ENCODE measurements at regions not wholly inside any gene's neighbourhood (a gene's known extent, or its start where the extent isn't known, plus 50 kb on each side); places are given as distances from the start of the nearest gene placed in this dataset.

- H2BK5ac ChIP-seq (ENCODE audit: low read length), result no peak overlapping the region
- no peaks in the 10 kb centered on the region for H3K4me1 ChIP-seq (ENCODE audit: control insufficient read depth, low read depth, low read length)
- H3K9ac ChIP-seq (ENCODE audit: low read length), result no peak overlapping the region
- no peak overlapping the region for H3K4me3 ChIP-seq (ENCODE audit: low read length)
- no peaks in the 10 kb centered on the region for H3K79me2 ChIP-seq (ENCODE audit: control insufficient read depth, insufficient read depth, low read length)
- H3K4me2 ChIP-seq (ENCODE audit: low read length), result no peak overlapping the region
- no peaks in the 10 kb centered on the region for H3K27me3 ChIP-seq (ENCODE audit: insufficient read depth, low read length, poor library complexity)
- no peak overlapping the region for H3K18ac ChIP-seq (ENCODE audit: low read length)
- no peak for DNase-seq
- no peak overlapping the region for H3K4ac ChIP-seq (ENCODE audit: low read depth, low read length)
- H3K56ac ChIP-seq (ENCODE audit: low read length), result no peak overlapping the region
- no peak overlapping the region for H2BK120ac ChIP-seq (ENCODE audit: low read depth, low read length)
- H3K79me1 ChIP-seq (ENCODE audit: low read length), result no peaks in the 10 kb centered on the region
- H2BK15ac ChIP-seq (replicated peaks; ENCODE audit: low read depth), result no peak overlapping the region
- no peak overlapping the region for H3K27ac ChIP-seq (ENCODE audit: low read depth, low read length)
- WGBS (ENCODE audit: extremely low coverage, insufficient coverage, low lambda C conversion rate), result no CpG with 5 or more reads among the region's 1 CpG
- no peak overlapping the region for H4K5ac ChIP-seq (ENCODE audit: low read length)
- H3K36me3 ChIP-seq (ENCODE audit: control insufficient read depth, insufficient read depth, low read length), result no peaks in the 10 kb centered on the region
- H2AK5ac ChIP-seq (ENCODE audit: low read length), result no peak overlapping the region
- no peak overlapping the region for H4K8ac ChIP-seq (ENCODE audit: low read depth, low read length)
- H3K23ac ChIP-seq (ENCODE audit: low read length), result no peak overlapping the region
These were observed 142.6 kb upstream of the BLID start for GRCh38 chr11:122258446-122259194.

- H3K79me1 ChIP-seq (ENCODE audit: low read length), result no peaks in the 10 kb centered on the region
- no peak overlapping the region for H2AK5ac ChIP-seq (ENCODE audit: low read length)
- H4K8ac ChIP-seq (ENCODE audit: low read depth, low read length), result no peak overlapping the region
- no peak overlapping the region for H3K4me2 ChIP-seq (ENCODE audit: low read length)
- no CpG with 5 or more reads among the region's 4 CpGs for WGBS (ENCODE audit: extremely low coverage, insufficient coverage, low lambda C conversion rate)
- H3K36me3 ChIP-seq (ENCODE audit: control insufficient read depth, insufficient read depth, low read length), result no peaks in the 10 kb centered on the region
- H4K5ac ChIP-seq (ENCODE audit: low read length), result no peak overlapping the region
- no peak overlapping the region for H2BK15ac ChIP-seq (replicated peaks; ENCODE audit: low read depth)
- no peak overlapping the region for H3K27ac ChIP-seq (ENCODE audit: low read depth, low read length)
- H3K4me3 ChIP-seq (ENCODE audit: low read length), result no peak overlapping the region
- no peak overlapping the region for H3K9ac ChIP-seq (ENCODE audit: low read length)
- H3K79me2 ChIP-seq (ENCODE audit: control insufficient read depth, insufficient read depth, low read length), result no peaks in the 10 kb centered on the region
- H3K56ac ChIP-seq (ENCODE audit: low read length), result no peak overlapping the region
- H2BK5ac ChIP-seq (ENCODE audit: low read length), result no peak overlapping the region
- no peak overlapping the region for H2BK120ac ChIP-seq (ENCODE audit: low read depth, low read length)
- DNase-seq, result peak; percentile 21
- H3K18ac ChIP-seq (ENCODE audit: low read length), result no peak overlapping the region
- no peaks in the 10 kb centered on the region for H3K27me3 ChIP-seq (ENCODE audit: insufficient read depth, low read length, poor library complexity)
- no peak overlapping the region for H3K4ac ChIP-seq (ENCODE audit: low read depth, low read length)
- no peak overlapping the region for H3K23ac ChIP-seq (ENCODE audit: low read length)
- H3K4me1 ChIP-seq (ENCODE audit: control insufficient read depth, low read depth, low read length), result peaks cover 3% of the 10 kb centered on the region
These were observed 137.7 kb upstream of the BLID start for GRCh38 chr11:122253589-122254231.

GRCh38 chr11:122248939-122249338 is 132.9 kb upstream of the BLID start:
- H2BK120ac ChIP-seq (ENCODE audit: low read depth, low read length), result no peak overlapping the region
- no peak overlapping the region for H3K4ac ChIP-seq (ENCODE audit: low read depth, low read length)
- H3K79me2 ChIP-seq (ENCODE audit: control insufficient read depth, insufficient read depth, low read length), result no peaks in the 10 kb centered on the region
- DNase-seq, result no peak
- H2AK5ac ChIP-seq (ENCODE audit: low read length), result no peak overlapping the region
- H3K27ac ChIP-seq (ENCODE audit: low read depth, low read length), result no peak overlapping the region
- peaks cover 3% of the 10 kb centered on the region for H3K4me1 ChIP-seq (ENCODE audit: control insufficient read depth, low read depth, low read length)
- H4K8ac ChIP-seq (ENCODE audit: low read depth, low read length), result no peak overlapping the region
- no peak overlapping the region for H2BK15ac ChIP-seq (replicated peaks; ENCODE audit: low read depth)
- WGBS (ENCODE audit: extremely low coverage, insufficient coverage, low lambda C conversion rate), result no CpG with 5 or more reads among the region's 8 CpGs
- no peak overlapping the region for H2BK5ac ChIP-seq (ENCODE audit: low read length)
- no peak overlapping the region for H4K5ac ChIP-seq (ENCODE audit: low read length)
- no peaks in the 10 kb centered on the region for H3K36me3 ChIP-seq (ENCODE audit: control insufficient read depth, insufficient read depth, low read length)
- no peak overlapping the region for H3K4me3 ChIP-seq (ENCODE audit: low read length)
- no peak overlapping the region for H3K9ac ChIP-seq (ENCODE audit: low read length)
- no peak overlapping the region for H3K56ac ChIP-seq (ENCODE audit: low read length)
- no peaks in the 10 kb centered on the region for H3K27me3 ChIP-seq (ENCODE audit: insufficient read depth, low read length, poor library complexity)
- no peak overlapping the region for H3K4me2 ChIP-seq (ENCODE audit: low read length)
- H3K18ac ChIP-seq (ENCODE audit: low read length), result no peak overlapping the region
- no peak overlapping the region for H3K23ac ChIP-seq (ENCODE audit: low read length)
- H3K79me1 ChIP-seq (ENCODE audit: low read length), result no peaks in the 10 kb centered on the region

GRCh38 chr11:122248131-122248530 is 132.1 kb upstream of the BLID start:
- H4K5ac ChIP-seq (ENCODE audit: low read length), result no peak overlapping the region
- H3K4ac ChIP-seq (ENCODE audit: low read depth, low read length), result no peak overlapping the region
- H3K27ac ChIP-seq (ENCODE audit: low read depth, low read length), result no peak overlapping the region
- H3K18ac ChIP-seq (ENCODE audit: low read length), result no peak overlapping the region
- no peak overlapping the region for H3K23ac ChIP-seq (ENCODE audit: low read length)
- no peaks in the 10 kb centered on the region for H3K79me2 ChIP-seq (ENCODE audit: control insufficient read depth, insufficient read depth, low read length)
- peaks cover 3% of the 10 kb centered on the region for H3K4me1 ChIP-seq (ENCODE audit: control insufficient read depth, low read depth, low read length)
- H3K36me3 ChIP-seq (ENCODE audit: control insufficient read depth, insufficient read depth, low read length), result no peaks in the 10 kb centered on the region
- no peak overlapping the region for H3K56ac ChIP-seq (ENCODE audit: low read length)
- WGBS (ENCODE audit: extremely low coverage, insufficient coverage, low lambda C conversion rate), result no CpG with 5 or more reads among the region's 4 CpGs
- H2BK5ac ChIP-seq (ENCODE audit: low read length), result no peak overlapping the region
- H3K79me1 ChIP-seq (ENCODE audit: low read length), result no peaks in the 10 kb centered on the region
- H4K8ac ChIP-seq (ENCODE audit: low read depth, low read length), result no peak overlapping the region
- no peak overlapping the region for H2BK120ac ChIP-seq (ENCODE audit: low read depth, low read length)
- no peaks in the 10 kb centered on the region for H3K27me3 ChIP-seq (ENCODE audit: insufficient read depth, low read length, poor library complexity)
- no peak overlapping the region for H3K4me3 ChIP-seq (ENCODE audit: low read length)
- H3K4me2 ChIP-seq (ENCODE audit: low read length), result no peak overlapping the region
- no peak for DNase-seq
- H3K9ac ChIP-seq (ENCODE audit: low read length), result no peak overlapping the region
- no peak overlapping the region for H2AK5ac ChIP-seq (ENCODE audit: low read length)
- H2BK15ac ChIP-seq (replicated peaks; ENCODE audit: low read depth), result no peak overlapping the region

- WGBS (ENCODE audit: extremely low coverage, insufficient coverage, low lambda C conversion rate), result no CpG with 5 or more reads among the region's 2 CpGs
- Histone ChIP-seq H2BK15ac (replicated peaks; ENCODE audit: low read depth) (no peak overlapping the region), H3K9ac (ENCODE audit: low read length) (no peak overlapping the region), H3K4ac (ENCODE audit: low read depth, low read length) (no peak overlapping the region), H2BK120ac (ENCODE audit: low read depth, low read length) (no peak overlapping the region), H3K79me1 (ENCODE audit: low read length) (no peaks in the 10 kb centered on the region), H3K18ac (ENCODE audit: low read length) (no peak overlapping the region), H3K23ac (ENCODE audit: low read length) (no peak overlapping the region), H3K4me1 (ENCODE audit: control insufficient read depth, low read depth, low read length) (peaks cover 3% of the 10 kb centered on the region), H3K56ac (ENCODE audit: low read length) (no peak overlapping the region), H3K27ac (ENCODE audit: low read depth, low read length) (no peak overlapping the region), H4K8ac (ENCODE audit: low read depth, low read length) (no peak overlapping the region), H3K36me3 (ENCODE audit: control insufficient read depth, insufficient read depth, low read length) (no peaks in the 10 kb centered on the region), H2AK5ac (ENCODE audit: low read length) (no peak overlapping the region), H3K4me2 (ENCODE audit: low read length) (no peak overlapping the region), H4K5ac (ENCODE audit: low read length) (no peak overlapping the region), H3K27me3 (ENCODE audit: insufficient read depth, low read length, poor library complexity) (no peaks in the 10 kb centered on the region), H2BK5ac (ENCODE audit: low read length) (no peak overlapping the region), H3K4me3 (ENCODE audit: low read length) (no peak overlapping the region), H3K79me2 (ENCODE audit: control insufficient read depth, insufficient read depth, low read length) (no peaks in the 10 kb centered on the region)
- no peak for DNase-seq
These were observed 130.9 kb upstream of the BLID start for GRCh38 chr11:122246874-122247273.

Measured in mesendoderm (in vitro differentiated cells).